ENCODE measurements at regions not wholly inside any gene's neighbourhood (a gene's known extent, or its start where the extent isn't known, plus 50 kb on each side); places are given as distances from the start of the nearest gene placed in this dataset.
"Not testable (repeated sequence)": the region's sequence is repeated elsewhere in the genome, so short reads cannot be mapped to it uniquely, and the experiment has no call there.

DNA sequence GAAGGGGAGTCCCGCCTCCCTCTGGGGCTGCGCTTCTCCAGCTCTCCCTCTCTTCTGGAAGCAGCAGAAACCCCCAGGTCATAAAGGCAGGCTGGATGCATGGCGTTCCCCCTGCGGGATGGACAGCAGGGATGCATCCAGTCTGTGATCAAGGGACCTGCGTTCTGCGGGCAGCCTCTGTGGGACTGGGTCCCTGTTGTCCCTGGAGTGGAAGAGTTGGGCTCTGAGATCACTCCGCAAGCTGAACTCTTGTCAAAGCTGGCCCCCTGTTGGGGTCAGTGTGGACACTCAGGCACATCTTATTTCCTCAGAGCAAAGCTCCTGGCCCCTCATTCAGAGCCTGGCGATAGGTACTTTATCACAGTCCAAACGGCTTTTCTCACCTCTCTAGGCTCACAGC, 341.2 kb downstream of the PTPRU start:
- no peak for DNase-seq (ENCODE audit: low read depth, low spot score)

DNA sequence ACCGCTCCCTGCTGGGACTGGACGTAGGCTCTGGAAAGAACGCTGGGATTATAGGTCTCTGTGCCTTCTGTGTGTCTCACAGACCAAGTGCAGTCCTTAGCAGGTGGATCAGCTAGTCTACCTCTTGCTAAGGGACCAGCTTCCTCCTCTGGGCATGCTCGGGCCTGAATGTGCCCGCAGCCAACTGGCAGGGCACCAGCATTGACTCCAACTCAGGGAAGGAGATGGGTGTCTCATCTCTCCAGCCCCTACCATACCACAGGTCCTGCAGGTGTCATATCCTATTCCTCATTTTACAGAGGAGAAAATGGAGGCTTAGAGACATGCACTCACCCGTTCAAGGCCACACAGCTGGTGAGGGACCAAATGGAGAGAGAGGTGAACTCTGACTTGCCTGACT, 340.2 kb downstream of the PTPRU start:
- DNase-seq (ENCODE audit: low read depth, low spot score): no peak

DNA sequence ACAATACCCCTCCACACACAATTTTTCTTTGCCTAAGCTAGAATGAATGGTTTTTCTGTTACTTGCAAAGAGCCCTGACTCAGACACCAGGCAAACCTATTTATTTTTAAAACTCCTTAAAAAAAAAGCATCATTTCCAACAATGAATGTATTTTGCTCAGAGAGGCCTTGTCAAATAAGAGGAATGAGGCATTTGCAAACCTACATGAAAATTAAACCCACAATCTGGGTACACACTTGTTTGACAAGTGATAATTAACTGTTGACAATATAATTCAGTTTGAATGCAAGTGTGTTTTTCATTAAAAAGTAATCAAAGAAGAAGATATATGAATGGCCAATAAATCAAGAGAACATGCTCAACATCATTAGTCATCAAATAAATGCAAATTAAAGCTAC, 339.5 kb downstream of the PTPRU start:
- DNase-seq (ENCODE audit: low read depth, low spot score): no peak

DNA sequence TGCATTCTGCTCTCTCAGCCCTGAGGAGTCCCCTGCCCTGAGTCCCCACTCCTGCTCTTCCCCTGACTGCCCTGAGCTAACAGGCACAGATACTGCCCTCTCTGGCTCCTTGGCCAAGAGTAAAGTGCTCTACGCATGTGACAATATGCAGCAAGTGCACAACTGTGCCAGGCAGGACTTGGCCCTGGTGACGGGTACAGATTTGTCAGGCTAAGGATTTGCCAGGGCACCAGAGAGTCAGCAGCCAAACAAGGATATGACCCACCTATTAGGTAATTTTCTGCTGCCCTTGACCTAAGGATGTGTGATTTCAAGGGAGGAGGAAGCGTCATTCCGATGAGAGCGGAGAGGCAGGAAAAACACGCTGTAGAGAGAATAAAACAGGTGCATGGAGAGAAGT, 339.0 kb downstream of the PTPRU start:
- DNase-seq (ENCODE audit: low read depth, low spot score): no peak

DNA sequence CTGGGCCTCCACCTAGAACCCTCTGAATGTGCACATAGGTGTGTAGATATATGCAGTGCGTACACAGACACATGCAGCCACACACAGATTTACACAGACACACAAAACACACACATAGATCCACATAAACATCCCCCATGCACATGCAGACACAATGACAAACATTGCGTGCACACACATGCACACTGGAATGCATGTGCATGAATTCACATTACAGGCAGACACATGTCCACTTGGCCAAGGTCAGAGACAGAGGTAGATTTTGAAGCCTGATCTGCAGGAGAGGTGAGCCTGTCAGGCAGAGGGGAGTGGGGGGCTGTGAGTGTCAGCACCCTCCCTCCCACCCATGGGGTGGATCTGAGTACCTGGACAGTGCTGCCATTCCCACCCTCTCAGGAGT, 338.5 kb downstream of the PTPRU start:
- DNase-seq (ENCODE audit: low read depth, low spot score): no peak

DNA sequence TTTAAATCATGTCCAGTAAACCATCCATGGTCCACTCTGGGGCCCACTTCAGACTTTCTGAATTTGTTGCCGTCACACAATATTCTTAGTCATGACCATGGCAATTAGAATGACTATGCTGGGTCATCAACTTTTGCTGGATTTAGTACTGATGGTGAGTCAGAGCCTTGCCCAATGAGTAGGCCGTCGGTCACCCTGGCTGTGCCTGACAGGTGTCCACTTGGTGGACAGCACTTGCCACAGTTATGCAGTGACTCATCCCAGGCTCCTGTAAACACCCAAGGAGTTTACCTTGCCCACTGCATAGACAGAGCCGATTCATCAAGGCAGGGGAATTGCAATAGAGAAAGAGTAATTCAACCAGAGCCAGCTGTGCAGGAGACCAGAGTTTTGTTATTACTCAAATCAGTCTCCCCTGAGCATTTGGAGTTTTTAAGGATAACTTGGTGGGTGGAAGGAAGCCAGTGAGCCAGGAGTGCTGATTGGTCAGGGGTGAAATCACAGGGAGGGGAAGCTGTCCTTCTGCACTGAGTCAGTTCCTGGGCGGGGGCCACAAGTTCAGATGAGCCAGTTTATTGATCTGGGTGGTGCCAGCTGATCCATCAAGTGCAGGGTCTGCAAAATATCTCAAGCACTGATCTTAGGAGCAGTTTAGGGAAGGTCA, 333.8 kb downstream of the PTPRU start:
- no peak for DNase-seq (ENCODE audit: low read depth, low spot score)

DNA sequence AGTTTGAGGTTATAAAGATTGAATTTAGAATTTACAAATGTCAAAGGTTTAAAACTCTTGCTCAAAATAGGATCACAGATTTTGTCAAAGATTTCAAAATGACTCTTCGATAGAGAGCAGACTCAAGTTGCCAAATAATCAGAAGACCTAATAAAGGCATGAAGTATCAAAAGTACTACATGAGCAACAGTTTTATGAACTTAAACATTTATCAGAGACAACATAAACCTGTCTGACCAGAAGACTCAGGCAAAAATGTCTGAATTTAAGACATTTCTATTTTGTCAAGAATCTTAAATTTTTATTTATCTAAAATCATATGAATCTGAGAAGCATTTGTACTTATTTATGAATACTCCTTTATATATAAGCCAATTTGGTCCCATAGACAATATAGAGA, 330.9 kb downstream of the PTPRU start:
- no peak for DNase-seq (ENCODE audit: low read depth, low spot score)

DNA sequence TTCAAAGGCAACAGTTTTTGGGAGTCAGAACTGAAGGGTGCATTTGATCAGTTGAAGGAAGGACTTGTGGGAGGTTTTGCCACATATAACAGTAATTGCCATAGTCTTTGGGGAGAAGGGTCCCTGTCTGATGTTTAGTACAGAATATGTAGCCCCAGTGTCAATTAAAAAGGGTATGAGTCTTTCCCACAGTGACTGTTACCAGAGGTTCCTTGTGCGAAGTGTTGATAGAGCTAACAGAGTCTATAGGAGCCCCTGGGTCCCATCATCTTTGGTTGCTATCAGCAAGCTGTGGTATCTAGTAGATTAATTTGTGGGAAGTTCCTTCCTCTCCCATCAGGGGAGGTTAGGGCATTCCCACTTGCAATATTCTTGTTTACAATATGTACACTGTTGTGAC, 329.2 kb downstream of the PTPRU start:
- no peak for DNase-seq (ENCODE audit: low read depth, low spot score)

DNA sequence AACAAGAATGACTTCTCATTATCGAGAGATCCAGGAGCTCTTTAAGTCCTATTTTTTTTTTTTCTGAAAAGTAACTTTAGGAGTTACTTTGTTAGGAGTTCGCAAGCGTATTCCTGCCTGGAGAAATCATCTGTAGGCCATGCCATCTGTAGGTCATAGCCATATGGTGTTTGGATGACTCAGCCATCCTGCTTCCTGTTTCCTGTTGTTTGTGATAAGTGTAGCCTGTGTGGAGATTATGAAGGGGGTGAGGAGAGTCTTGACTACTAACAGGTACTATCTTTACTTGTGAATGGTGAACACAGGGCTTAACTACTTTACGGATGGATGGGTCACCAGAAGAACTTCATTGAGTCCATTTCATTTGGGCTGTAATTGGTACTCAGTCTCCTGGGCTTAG, 327.2 kb downstream of the PTPRU start:
- no peak for DNase-seq (ENCODE audit: low read depth, low spot score)

DNA sequence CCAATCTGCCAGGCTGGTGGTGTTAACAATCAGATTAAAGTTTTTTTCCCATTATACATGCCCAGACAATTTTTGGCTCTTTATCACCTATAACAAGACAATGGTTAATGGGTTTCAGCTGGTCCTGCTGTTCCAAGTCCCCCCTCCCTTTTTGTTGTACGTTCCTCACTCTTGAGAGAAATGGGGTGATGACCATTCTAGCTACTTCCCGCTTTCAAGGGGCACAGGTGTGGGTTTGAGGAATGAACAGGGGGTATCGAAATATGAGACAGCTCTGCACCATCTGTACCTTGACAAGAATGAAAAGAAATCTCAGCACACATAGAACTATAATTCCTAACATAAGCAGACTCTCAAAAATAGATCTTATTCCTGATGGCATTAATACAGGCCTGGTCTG, 326.8 kb downstream of the PTPRU start:
- no peak for DNase-seq (ENCODE audit: low read depth, low spot score)

DNA sequence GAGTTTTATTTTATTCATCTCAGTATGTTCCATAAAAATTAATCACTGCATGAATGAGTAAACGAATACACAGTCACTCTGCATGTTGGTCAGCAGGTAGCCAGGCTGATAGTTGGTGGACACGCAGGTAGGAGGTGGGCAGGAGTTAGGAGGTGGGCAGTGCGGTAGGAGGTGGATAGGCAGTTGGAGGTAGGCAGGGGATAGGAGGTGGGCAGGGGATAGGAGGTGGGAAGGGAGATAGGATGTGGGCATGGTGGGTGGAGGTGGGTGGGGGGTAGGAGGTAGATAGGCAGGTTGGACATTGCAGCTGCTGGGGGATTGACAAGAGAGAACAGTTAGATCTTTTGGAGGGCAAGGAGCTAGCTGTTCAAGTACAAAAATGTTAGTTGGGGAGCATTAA, 322.7 kb downstream of the PTPRU start:
- DNase-seq (ENCODE audit: low read depth, low spot score): no peak

DNA sequence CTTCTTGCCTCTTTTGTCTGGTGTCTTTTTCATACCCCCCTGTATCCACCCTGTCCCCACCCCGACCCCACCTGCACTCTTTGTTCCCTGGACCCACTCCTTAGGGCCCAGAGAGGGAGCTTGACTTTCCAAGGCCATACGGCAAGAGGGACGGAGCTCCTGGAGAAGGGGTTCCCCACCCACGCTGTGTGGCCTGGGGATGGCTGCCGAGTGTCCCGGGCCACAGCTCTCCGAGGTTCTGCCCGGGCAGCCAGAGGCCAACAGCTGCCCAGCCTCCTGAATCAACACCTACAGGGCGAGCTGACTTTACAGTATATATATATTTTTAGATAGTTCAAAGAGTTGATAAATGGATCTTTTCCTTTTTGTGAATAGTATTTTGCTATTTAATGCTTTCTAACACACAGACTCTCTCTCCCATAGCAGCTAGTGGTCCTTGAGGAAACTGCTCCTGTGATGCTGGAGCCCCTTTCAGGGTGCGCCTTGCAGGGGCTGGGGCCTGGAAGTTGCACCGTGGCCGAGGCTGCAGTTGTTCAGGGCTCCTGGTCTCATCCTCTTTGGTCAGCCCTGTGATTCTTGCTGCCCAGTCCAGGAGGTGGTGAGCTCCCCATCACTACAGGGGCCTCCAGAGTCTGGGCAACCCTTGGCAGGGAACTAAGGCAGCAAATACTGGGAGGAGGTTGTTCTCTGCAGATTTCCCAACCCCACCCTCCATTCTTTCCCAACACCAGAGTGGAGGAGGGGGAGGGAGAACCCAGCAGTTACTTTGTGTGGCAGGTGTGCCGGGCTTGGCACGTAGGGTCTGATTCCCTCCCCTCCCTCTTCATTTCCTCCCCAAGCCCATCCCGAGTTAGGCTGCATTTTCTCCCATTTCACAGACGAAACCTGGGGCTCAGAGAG, 321.6 kb downstream of the PTPRU start:
- DNase-seq (ENCODE audit: low read depth, low spot score): no peak

DNA sequence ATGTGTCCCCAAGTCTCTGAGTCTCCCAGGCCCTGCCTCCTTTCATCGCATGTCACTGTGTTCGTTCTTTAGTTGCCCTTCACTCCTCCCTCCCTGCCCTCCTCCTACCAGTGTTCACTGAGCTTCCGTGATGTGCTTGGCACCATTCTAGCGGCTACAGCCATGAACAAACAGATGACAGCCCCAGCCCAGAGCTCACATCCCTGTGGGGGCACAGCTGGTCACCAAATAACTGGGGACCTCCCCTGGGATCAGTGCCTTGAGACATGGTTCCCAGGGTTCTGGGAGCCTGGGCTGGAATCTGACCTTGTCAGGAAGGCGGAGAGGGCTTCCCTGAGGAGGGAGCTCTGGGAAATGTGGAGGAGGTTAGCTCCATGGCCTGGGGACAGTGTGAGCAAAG, 320.7 kb downstream of the PTPRU start:
- no peak for DNase-seq (ENCODE audit: low read depth, low spot score)

DNA sequence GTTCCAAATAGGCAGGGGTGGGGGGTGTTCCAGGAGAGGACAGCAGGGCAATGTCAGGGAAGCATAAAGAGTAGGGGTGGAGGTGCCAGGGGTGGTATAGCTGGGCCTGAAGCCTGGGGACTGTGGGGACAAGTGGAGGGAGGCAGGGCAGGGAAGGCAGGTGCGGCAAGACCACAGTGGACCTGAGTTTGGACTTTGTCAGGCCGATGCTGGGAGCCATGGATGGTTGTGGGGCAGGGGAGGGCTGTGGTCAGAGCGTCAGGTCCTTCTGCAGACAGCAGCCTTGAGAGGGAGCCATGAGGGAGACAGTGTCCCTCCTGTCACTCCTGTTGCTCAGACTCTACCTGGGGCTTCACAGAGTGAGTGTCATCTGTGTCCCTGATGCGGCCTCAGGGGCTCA, 320.3 kb downstream of the PTPRU start:
- DNase-seq (ENCODE audit: low read depth, low spot score): no peak

DNA sequence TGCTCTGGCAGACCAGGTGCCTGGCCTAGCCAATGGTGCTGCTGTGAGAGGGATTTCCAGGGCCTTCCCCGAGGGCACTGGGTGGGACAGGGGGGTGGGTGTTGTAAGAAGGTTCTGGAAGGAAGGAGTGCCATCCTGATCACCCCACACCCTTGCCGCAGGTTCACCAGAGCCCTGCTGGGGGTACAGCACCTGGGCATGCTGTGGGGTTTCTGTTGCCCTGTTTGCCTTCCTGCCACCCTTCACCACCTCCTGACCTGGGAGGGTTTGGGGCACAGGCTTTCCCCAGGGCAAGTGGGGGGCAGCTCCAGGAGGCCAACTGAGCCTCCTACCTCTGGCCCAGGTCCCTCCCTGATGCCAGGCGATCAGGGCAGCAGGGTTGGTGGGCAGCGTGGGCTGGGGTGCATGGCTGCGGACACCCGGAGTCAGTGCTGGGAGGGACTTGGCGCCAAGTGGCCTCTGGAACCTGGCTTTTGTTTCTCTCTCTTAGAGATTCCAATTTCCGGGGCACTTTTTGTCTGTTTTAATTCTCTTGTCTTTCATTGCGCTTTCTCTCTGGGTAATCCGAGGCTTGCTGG, 318.8 kb downstream of the PTPRU start:
- no peak for DNase-seq (ENCODE audit: low read depth, low spot score)

DNA sequence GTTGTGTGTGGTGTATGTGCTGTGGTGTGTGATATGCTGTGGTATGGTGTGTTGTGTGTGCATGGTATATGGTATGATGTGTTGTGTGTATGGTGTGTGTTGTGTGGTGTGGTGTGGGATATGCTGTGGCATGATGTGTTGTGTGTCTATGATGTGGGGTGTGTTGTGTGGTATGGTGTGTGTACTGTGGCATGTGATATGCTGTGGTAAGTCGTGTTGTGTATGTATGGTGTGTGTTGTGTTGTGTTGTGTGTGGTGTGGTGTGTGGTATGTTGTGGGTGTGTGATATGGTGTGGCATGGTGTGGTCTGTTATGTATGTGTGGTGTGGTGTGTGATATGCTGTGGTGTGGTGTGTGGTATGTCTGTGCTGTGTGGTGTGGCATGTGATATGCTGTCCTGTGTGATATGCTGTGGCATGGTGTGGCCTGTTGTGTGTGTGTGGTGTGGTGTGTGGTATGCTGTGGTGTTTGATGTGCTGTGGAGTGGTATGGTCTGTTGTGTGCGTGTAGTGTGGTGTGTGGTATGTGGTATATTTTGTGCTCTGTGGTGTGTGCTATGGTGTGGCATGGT, 318.0 kb downstream of the PTPRU start:
- DNase-seq (ENCODE audit: low read depth, low spot score): no peak

DNA sequence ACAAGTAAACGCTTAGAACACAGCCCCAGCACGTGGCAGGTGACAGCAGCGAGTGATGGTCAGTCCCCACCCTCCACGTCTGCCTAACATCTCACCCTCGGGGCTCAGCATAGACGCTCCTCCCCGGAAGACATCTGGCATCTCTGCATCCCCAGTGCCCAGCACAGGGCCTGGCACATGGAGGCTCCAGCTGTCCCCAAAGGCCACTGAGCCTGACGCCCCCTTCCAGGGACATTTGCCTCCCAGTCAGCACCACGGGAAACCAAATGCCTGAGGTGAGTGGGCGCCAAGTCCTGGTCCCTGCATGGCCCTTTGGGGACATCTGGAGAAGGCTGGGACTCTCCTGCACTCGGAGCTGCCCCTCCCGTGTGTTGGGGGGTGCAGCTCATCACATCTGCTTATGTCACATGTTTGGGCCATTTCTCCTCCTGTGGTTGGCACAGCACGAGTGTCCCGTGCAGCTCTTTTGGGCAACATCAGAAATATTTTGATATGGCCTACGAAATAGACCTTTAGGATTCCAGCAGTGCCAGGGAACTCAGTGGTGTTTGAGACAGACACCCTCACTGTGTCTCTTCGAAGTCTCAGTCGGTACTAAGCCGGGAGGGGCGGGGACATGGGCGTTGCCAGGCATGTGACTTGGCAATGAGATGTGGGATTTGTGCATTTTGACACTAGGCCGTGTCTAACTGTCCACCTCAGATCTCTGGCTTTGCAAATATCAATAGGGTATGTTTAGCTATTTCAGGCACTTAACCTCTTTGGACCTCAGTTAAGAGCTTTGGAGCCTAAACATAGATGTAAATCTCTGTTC, 315.0 kb downstream of the PTPRU start:
- DNase-seq (ENCODE audit: low read depth, low spot score): no peak

DNA sequence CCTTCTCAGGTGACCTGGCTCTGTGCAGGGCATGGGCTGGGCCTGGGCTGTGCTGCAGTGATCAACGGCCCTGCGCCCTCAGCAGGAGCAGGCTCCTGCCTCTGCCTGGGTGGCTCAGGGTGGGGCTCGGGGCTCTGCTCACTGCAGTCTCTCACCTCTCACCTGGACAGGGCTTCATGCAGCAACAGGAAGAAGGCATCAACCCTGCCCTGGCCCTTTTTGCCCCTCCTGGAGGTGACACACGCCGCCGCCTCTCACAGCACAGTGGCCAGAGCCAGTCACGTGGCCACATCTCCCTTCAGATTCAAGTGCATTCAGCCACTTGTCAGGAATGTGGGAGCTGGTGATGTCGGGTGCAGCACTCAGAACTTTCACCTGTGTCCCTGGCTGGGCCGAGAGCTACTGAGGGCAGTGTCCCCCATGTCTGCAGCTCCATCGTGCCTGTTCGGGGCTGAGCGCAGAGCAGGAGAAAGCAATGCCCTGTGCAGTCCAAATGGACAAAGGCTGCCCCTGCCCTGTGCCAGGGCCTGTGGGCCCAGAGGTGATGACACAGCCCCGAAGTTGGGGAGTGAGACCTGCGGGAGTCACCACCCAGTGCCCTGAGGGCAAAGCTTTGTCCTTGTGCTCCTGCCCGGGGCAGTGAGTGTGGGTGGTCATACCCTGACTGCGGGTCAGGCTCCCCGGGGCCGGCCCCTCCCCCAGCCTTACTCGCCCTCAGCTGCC, 314.0 kb downstream of the PTPRU start:
- DNase-seq (ENCODE audit: low read depth, low spot score): no peak

DNA sequence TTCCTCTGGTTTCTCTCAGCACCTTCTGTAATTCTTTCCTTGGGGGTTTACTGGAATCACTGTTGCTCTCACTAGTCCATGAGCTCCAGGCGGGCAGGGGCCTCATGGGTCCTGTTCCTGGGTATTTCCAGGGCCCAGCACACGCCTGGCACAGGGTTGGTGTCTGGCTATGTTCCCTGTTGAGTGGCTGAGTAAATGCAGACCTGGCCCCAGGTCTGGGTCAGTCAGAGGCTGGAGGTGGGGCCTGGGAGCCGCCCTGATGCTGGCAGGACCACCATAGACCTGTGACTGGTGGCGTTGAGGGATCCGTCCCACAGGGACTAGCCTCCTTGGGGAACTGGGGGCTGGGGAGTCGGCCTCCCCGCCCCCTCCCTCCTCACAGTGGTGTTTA, 313.4 kb downstream of the PTPRU start:
- DNase-seq (ENCODE audit: low read depth, low spot score): not testable (repeated sequence)

DNA sequence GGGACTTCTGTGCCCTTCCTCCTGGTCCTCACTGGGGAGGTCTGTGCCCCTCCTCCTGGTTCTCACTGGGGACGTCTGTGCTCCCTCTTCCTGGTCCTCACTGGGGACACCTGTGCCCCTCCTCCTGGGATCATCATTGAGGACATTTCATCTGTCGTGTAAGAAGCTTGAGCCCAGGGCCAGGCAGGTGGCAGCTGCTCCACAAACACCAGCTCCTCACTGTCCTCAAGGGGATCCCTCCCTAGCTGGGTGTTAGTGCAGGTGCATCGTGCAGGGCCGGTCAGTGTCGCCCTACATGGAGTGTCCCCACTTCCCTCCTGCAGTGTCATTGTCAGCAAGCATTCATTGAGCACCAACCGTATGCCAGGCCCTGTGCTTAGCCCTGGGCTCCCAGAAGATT, 312.7 kb downstream of the PTPRU start:
- no peak for DNase-seq (ENCODE audit: low read depth, low spot score)

DNA sequence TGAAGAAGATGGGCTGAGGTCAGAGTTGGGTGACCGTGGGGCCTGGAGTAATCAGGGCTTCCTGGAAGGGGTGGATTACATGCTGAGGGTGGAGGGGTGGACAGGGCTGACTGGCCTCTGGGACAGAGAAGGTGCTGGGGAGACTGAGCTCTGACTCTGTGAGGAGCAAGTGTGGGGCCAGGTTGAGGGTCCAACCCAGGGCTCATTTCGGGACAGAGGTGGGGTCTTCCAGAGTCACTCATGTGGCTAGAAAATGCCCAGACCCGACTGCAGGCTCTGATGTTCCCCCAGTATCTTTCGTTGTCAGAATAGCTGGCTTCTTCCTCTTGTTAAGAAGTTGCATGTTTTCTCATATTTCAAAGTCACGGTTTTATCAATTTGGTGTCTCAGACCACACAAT, 311.8 kb downstream of the PTPRU start:
- no peak for DNase-seq (ENCODE audit: low read depth, low spot score)

All from iPS DF 19.7 (cell line).